ENCODE measurements at regions not wholly inside any gene's neighbourhood (a gene's known extent, or its start where the extent isn't known, plus 50 kb on each side); places are given as distances from the start of the nearest gene placed in this dataset.

GRCh38 chr18:47595831-47596501 lies 334.5 kb downstream of the SMAD2 start:
- Histone ChIP-seq H3K27ac (ENCODE audit: low read length) (no peak overlapping the region), H3K4me3 (ENCODE audit: low read depth in 2 of 2, low read length in 2 of 2) (no peak overlapping the region), H3K4me1 (ENCODE audit: control insufficient read depth, insufficient read depth, low read length) (no peaks in the 10 kb centered on the region), H3K27me3 (ENCODE audit: control insufficient read depth, insufficient read depth, low read length) (peaks cover 5% of the 10 kb centered on the region; the same call in 1 of the 2 replicates), H3K9me3 (ENCODE audit: control insufficient read depth, insufficient read depth, low read depth, low read length) (no peaks in the 10 kb centered on the region), H3K36me3 (ENCODE audit: control insufficient read depth, insufficient read depth, low read length) (no peaks in the 10 kb centered on the region)
- BruUV-seq (replicated peaks), result no TSS peak
- TF ChIP-seq POLR2AphosphoS5 (IDR thresholded peaks at IDR 0.05; ENCODE audit: low read depth, low read length) (no peak), SIN3A (IDR thresholded peaks at IDR 0.05; ENCODE audit: borderline replicate concordance, insufficient read depth, low read depth, low read length) (no peak), CTCF (IDR thresholded peaks at IDR 0.05) (peak; percentile 55), TCF7L2 (IDR thresholded peaks at IDR 0.05; ENCODE audit: low read depth, low read length) (no peak), REST (IDR thresholded peaks at IDR 0.05; ENCODE audit: insufficient read depth in 1 of 2, low read depth in 2 of 2, low read length in 1 of 2) (no peak)
- CTCF ChIA-PET, result no interaction called here
- in situ Hi-C loops (cut with HindIII; ENCODE audit: low pct_unique_long_range_greater_than_20kb, low sequenced_read_pairs) (no loop called here), intact Hi-C loops (cut with micrococcal nuclease; ENCODE audit: unreplicated experiment) (loop anchor here (5.0 kb wide), 1 partner anchor 151 kb away; no protein-coding TSS in a partner anchor)
- no peak for ATAC-seq
- POLR2A ChIA-PET, result no interaction called here
- DNase-seq (ENCODE audit: low read depth, low spot score), result peak; percentile 2

- ATAC-seq (no peak), DNase-seq (ENCODE audit: low read depth, low spot score) (no peak)
- BruUV-seq (replicated peaks), result no TSS peak
- in situ Hi-C loops (cut with HindIII; ENCODE audit: low pct_unique_long_range_greater_than_20kb, low sequenced_read_pairs) (no loop called here), intact Hi-C loops (cut with micrococcal nuclease; ENCODE audit: unreplicated experiment) (loop anchor here (5.0 kb wide), 1 partner anchor 153 kb away; no protein-coding TSS in a partner anchor)
- Histone ChIP-seq H3K4me1 (ENCODE audit: control insufficient read depth, insufficient read depth, low read length) (no peaks in the 10 kb centered on the region), H3K4me3 (ENCODE audit: low read depth in 2 of 2, low read length in 2 of 2) (no peak overlapping the region), H3K36me3 (ENCODE audit: control insufficient read depth, insufficient read depth, low read length) (no peaks in the 10 kb centered on the region), H3K27ac (ENCODE audit: low read length) (no peak overlapping the region), H3K9me3 (ENCODE audit: control insufficient read depth, insufficient read depth, low read depth, low read length) (no peaks in the 10 kb centered on the region), H3K27me3 (ENCODE audit: control insufficient read depth, insufficient read depth, low read length) (peaks cover 5% of the 10 kb centered on the region; the same call in 1 of the 2 replicates)
- POLR2A ChIA-PET, result no interaction called here
- CTCF ChIA-PET, result no interaction called here
- TF ChIP-seq CTCF (IDR thresholded peaks at IDR 0.05) (no peak), TCF7L2 (IDR thresholded peaks at IDR 0.05; ENCODE audit: low read depth, low read length) (no peak), REST (IDR thresholded peaks at IDR 0.05; ENCODE audit: insufficient read depth in 1 of 2, low read depth in 2 of 2, low read length in 1 of 2) (no peak), SIN3A (IDR thresholded peaks at IDR 0.05; ENCODE audit: borderline replicate concordance, insufficient read depth, low read depth, low read length) (no peak)
Observed at GRCh38 chr18:47594621-47595086, 335.8 kb downstream of the SMAD2 start.

Measured in Panc1 (cell line).